OCI-LY1 (cell line): ENCODE measurements at regions not wholly inside any gene's neighbourhood (a gene's known extent, or its start where the extent isn't known, plus 50 kb on each side); places are given as distances from the start of the nearest gene placed in this dataset.

Source experiments
- H2AFZ ChIP-seq: fragments of 200-600 bp; sonication (generic), shearing (Covaris generic); 2 replicates; pipeline ENCODE4 v1.6.0; 2014; ENCODE audit warnings: antibody characterized with exemption, mild to moderate bottlenecking, low read length
- H3F3A ChIP-seq: fragments of 200-600 bp; sonication (generic), shearing (Covaris generic); 2 replicates; pipeline ENCODE4 v1.6.0; 2014; ENCODE audit warnings: mild to moderate bottlenecking, antibody characterized with exemption, low read length, moderate library complexity; ENCODE audit not compliant: insufficient read depth
- H3K27ac ChIP-seq: fragments of 200-600 bp; sonication (generic); 2 replicates; pipeline ENCODE4 v1.5.1; 2014; ENCODE audit warnings: low read length, mixed run types, mild to moderate bottlenecking, low read depth; ENCODE audit not compliant: poor library complexity, severe bottlenecking
- H3K27me3 ChIP-seq: fragments of 200-600 bp; sonication (generic); 2 replicates; pipeline ENCODE4 v1.6.0; 2014; ENCODE audit warnings: antibody characterized with exemption, mild to moderate bottlenecking, low read length, moderate library complexity; ENCODE audit not compliant: insufficient read depth
- H3K36me3 ChIP-seq: fragments of 200-600 bp; sonication (generic); 2 replicates; pipeline ENCODE4 v1.6.1; 2014; ENCODE audit warnings: mild to moderate bottlenecking, antibody characterized with exemption, low read length, moderate library complexity, mixed read lengths; ENCODE audit not compliant: insufficient read depth
- H3K4me1 ChIP-seq: fragments of 200-600 bp; sonication (generic); 2 replicates; pipeline ENCODE4 v1.5.1; 2014; ENCODE audit warnings: mild to moderate bottlenecking, low read length, moderate library complexity; ENCODE audit not compliant: insufficient read depth, severe bottlenecking
- H3K4me2 ChIP-seq: fragments of 200-600 bp; sonication (generic), shearing (Covaris generic); 2 replicates; pipeline ENCODE4 v1.6.1; 2014; ENCODE audit warnings: low read length
- H3K4me3 ChIP-seq: fragments of 200-600 bp; sonication (generic); 2 replicates; pipeline ENCODE4 v1.5.1; 2014; ENCODE audit warnings: low read length, low read depth, mild to moderate bottlenecking, mixed read lengths; ENCODE audit not compliant: poor library complexity, severe bottlenecking
- H3K79me2 ChIP-seq: fragments of 200-600 bp; shearing (Covaris generic); 2 replicates; pipeline ENCODE4 v1.6.1; 2016; ENCODE audit warnings: mixed run types, low read length, mixed read lengths; ENCODE audit not compliant: insufficient read depth
- H3K9ac ChIP-seq: fragments of 200-600 bp; sonication (generic), shearing (Covaris generic); 2 replicates; pipeline ENCODE4 v1.6.1; 2014; ENCODE audit warnings: mild to moderate bottlenecking, low read length, mixed read lengths
- H3K9me2 ChIP-seq: fragments of 200-600 bp; sonication (generic), shearing (Covaris generic); 2 replicates; pipeline ENCODE4 v1.6.1; 2014; ENCODE audit warnings: low read depth, mild to moderate bottlenecking, low read length, mixed read lengths
- H3K9me3 ChIP-seq: fragments of 200-600 bp; shearing (Covaris generic); 2 replicates; pipeline ENCODE4 v1.6.1; 2014; ENCODE audit warnings: low read length, mixed read lengths
- H4K20me1 ChIP-seq: fragments of 200-600 bp; sonication (generic), shearing (Covaris generic); 2 replicates; pipeline ENCODE4 v1.6.0; 2016; ENCODE audit warnings: mild to moderate bottlenecking, low read length; ENCODE audit not compliant: insufficient read depth
- CTCF ChIP-seq: fragments of 200-600 bp; sonication (generic), shearing (Covaris generic); IDR thresholded peaks from 2 replicates; pipeline ENCODE4 v1.5.1; 2017; ENCODE audit warnings: mild to moderate bottlenecking, antibody characterized with exemption, low read length, moderate library complexity, mixed read lengths
- EZH2 ChIP-seq: fragments of 200-600 bp; sonication (generic), shearing (Covaris generic); IDR thresholded peaks from 2 replicates; pipeline ENCODE4 v1.8.0; 2017; ENCODE audit warnings: borderline replicate concordance, mixed run types, mild to moderate bottlenecking, antibody characterized with exemption, low read length, moderate library complexity, mixed read lengths

DNA sequence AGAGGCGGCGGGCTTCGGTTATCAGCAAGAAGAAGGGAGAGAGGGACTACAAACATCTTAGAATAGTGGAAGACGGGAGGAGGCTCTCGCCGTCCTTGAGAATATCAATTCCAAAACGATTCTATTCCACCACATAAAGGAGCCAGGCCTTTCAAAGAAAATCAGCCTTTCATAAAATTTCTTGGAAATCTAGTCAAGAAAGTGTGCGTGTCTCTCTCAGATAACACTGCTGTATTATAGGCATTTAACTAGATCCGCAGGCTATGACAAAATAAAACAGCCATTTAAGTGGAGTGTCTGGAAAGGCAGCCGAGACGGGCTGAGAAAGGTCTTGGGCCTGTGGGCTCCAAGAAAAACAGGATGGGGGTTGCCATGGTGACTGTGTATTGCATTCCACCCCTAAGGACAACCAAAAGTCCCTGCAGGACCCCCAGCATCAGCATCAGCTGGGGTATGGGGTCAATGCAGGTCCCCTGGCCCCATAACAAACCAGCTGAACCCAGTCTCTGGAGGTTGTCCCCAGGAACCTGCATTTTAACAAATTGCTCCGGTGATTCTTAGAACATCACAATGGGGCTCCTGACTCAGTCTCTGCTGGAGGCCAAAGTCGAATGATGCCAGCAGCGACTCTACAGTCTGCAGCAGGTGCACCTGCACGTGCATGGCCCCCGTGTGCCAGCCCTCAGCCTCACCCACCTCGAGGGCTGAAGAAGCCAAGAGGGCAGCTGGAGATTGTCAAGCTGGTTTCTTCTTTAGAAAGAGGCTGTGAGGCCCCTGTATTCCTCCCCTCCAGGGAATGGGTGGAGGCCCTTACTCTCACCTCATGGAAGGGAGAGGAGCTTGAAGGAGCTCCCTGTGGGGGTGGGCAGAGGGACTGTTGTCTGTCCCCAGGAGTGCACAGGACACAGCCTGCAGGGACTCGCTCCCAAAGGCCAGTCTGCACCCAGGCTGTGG lies 287.4 kb downstream of the NPHP4 start:
- H3K4me3 ChIP-seq = no peak overlapping the region
- H3K79me2 ChIP-seq = no peaks in the 10 kb centered on the region
- no peak overlapping the region for H3K4me2 ChIP-seq
- H3K4me1 ChIP-seq = no peaks in the 10 kb centered on the region
- no peak overlapping the region for H3K27ac ChIP-seq
- no peaks in the 10 kb centered on the region for H3K36me3 ChIP-seq
- no peak overlapping the region for H3K9ac ChIP-seq
- no peaks in the 10 kb centered on the region for H3K27me3 ChIP-seq
- H3K9me2 ChIP-seq = no peaks in the 10 kb centered on the region
- no peak overlapping the region for H2AFZ ChIP-seq
- H3K9me3 ChIP-seq = no peaks in the 10 kb centered on the region
- TF ChIP-seq EZH2 (no peak), CTCF (no peak)
- H3F3A ChIP-seq = no peaks in the 10 kb centered on the region
- H4K20me1 ChIP-seq = no peaks in the 10 kb centered on the region

DNA sequence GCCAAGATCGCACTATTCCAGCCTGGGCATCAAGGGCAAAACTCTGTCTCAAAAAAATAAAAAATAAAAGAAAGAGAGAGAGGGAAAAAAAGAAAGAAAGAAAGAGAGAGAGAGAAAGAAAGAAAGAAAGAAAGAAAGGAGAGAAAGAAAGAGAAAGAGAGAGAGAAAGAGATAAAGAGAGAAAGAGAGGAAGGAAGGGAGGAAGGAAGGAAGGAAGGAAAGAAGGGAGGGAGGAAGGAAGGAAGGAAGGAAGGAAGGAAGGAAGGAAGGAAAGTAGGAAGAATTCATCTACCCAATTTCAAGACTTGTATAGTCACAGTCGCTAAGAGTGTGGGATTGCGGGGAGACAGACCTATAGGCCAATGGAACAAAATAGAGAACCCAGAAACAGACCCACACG lies 290.6 kb downstream of the NPHP4 start:
- Histone ChIP-seq H3K4me2 (no peak overlapping the region), H3K79me2 (no peaks in the 10 kb centered on the region), H3K9me3 (no peaks in the 10 kb centered on the region)

GRCh38 chr1:5693568-5693967 lies 298.7 kb downstream of the NPHP4 start:
- Histone ChIP-seq H3K79me2 (no peaks in the 10 kb centered on the region), H3K4me3 (no peak overlapping the region), H3K9me2 (no peaks in the 10 kb centered on the region), H4K20me1 (no peaks in the 10 kb centered on the region), H3K27me3 (no peaks in the 10 kb centered on the region; the same call in 1 of the 2 replicates), H3K9me3 (no peaks in the 10 kb centered on the region), H2AFZ (no peak overlapping the region), H3K36me3 (no peaks in the 10 kb centered on the region), H3F3A (no peaks in the 10 kb centered on the region), H3K4me1 (no peaks in the 10 kb centered on the region), H3K9ac (no peak overlapping the region), H3K27ac (no peak overlapping the region), H3K4me2 (no peak overlapping the region)
- no peak for TF ChIP-seq EZH2
- TF ChIP-seq CTCF = no peak

More for the DNA sequence above, 290.6 kb downstream of the NPHP4 start:
- Histone ChIP-seq H3K27me3 (no peaks in the 10 kb centered on the region), H3F3A (no peaks in the 10 kb centered on the region), H3K4me3 (no peak overlapping the region), H3K27ac (no peak overlapping the region), H2AFZ (no peak overlapping the region), H3K36me3 (no peaks in the 10 kb centered on the region), H4K20me1 (no peaks in the 10 kb centered on the region), H3K9ac (no peak overlapping the region), H3K9me2 (no peaks in the 10 kb centered on the region), H3K4me1 (no peaks in the 10 kb centered on the region)
- TF ChIP-seq EZH2 (no peak), CTCF (no peak)
